ENCODE measurements at regions not wholly inside any gene's neighbourhood (a gene's known extent, or its start where the extent isn't known, plus 50 kb on each side); places are given as distances from the start of the nearest gene placed in this dataset.

DNA sequence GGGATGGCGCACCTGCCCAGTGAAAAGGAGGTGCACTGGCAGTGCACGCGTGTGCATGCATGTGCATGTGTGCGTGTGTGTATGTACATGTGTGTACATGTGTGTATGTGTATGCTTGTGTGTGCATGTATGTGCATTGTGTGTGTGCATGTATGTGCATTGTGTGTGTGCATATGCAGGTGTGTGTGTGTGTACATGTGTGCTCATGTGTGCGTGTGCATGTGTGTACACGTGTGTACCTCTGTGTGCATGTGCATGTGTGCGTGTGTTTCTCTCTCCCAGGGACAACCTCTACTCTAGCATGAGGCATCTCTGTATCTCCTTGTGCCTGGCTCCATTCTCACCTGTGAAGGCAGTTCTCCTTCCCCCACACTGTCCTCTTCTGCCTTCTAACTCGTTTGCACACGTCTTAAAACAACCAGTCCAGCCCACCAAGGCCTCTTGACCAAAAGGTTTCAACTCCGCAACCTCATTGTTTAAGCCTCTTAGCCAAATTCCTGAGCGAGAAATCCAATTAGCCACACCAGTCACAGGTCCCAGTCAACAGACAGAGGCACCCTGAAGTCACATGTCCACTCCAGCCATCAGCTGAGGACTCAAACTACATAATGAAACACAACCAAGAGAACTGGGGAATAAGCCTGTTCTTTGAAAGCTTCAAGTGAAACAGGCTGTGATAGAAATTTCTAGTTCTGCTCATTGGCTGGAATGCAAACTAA, 103.5 kb upstream of the PTPRT start:
- TF ChIP-seq, protein P1, sequence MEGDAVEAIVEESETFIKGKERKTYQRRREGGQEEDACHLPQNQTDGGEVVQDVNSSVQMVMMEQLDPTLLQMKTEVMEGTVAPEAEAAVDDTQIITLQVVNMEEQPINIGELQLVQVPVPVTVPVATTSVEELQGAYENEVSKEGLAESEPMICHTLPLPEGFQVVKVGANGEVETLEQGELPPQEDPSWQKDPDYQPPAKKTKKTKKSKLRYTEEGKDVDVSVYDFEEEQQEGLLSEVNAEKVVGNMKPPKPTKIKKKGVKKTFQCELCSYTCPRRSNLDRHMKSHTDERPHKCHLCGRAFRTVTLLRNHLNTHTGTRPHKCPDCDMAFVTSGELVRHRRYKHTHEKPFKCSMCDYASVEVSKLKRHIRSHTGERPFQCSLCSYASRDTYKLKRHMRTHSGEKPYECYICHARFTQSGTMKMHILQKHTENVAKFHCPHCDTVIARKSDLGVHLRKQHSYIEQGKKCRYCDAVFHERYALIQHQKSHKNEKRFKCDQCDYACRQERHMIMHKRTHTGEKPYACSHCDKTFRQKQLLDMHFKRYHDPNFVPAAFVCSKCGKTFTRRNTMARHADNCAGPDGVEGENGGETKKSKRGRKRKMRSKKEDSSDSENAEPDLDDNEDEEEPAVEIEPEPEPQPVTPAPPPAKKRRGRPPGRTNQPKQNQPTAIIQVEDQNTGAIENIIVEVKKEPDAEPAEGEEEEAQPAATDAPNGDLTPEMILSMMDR (IDR thresholded peaks at IDR 0.05 in 2 of 3, conservative IDR thresholded peaks at IDR 0.05 in 1 of 3; ENCODE audit: control insufficient read depth in 2 of 3, extremely low read depth in 1 of 3, insufficient read depth in 1 of 3, low read depth in 3 of 3, low read length in 3 of 3) = no peak
- TF ChIP-seq, protein P2, sequence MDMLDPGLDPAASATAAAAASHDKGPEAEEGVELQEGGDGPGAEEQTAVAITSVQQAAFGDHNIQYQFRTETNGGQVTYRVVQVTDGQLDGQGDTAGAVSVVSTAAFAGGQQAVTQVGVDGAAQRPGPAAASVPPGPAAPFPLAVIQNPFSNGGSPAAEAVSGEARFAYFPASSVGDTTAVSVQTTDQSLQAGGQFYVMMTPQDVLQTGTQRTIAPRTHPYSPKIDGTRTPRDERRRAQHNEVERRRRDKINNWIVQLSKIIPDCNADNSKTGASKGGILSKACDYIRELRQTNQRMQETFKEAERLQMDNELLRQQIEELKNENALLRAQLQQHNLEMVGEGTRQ (IDR thresholded peaks at IDR 0.05; ENCODE audit: borderline replicate concordance, low read depth, low read length) = no peak
- TF ChIP-seq TCF12 (IDR thresholded peaks at IDR 0.05; ENCODE audit: low read depth, low read length) = no peak
- TF ChIP-seq SMC3 (IDR thresholded peaks at IDR 0.05; ENCODE audit: borderline replicate concordance, low read length) = no peak
- no peak for TF ChIP-seq KDM1A (IDR thresholded peaks at IDR 0.05; ENCODE audit: borderline replicate concordance)
- TF ChIP-seq LARP7 (IDR thresholded peaks at IDR 0.05) = no peak
- TF ChIP-seq EP300 (IDR thresholded peaks at IDR 0.05; ENCODE audit: borderline replicate concordance in 1 of 2, control insufficient read depth in 1 of 2, low read depth in 2 of 2, low read length in 2 of 2) = no peak
- no peak for TF ChIP-seq ATF2 (IDR thresholded peaks at IDR 0.05; ENCODE audit: low read length)
- TF ChIP-seq, protein P3, sequence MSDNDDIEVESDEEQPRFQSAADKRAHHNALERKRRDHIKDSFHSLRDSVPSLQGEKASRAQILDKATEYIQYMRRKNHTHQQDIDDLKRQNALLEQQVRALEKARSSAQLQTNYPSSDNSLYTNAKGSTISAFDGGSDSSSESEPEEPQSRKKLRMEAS (IDR thresholded peaks at IDR 0.05; ENCODE audit: low read depth, low read length) = no peak
- no peak for TF ChIP-seq SRF (IDR thresholded peaks at IDR 0.05; ENCODE audit: low read depth in 2 of 2, low read length in 2 of 2)
- no peak for TF ChIP-seq NRF1 (conservative IDR thresholded peaks at IDR 0.05; ENCODE audit: low read depth, low read length)
- no peak for TF ChIP-seq RFX5 (IDR thresholded peaks at IDR 0.05; ENCODE audit: low read depth, low read length)

All from GM12878 (cell line).